ENCODE measurements at regions not wholly inside any gene's neighbourhood (a gene's known extent, or its start where the extent isn't known, plus 50 kb on each side); places are given as distances from the start of the nearest gene placed in this dataset.

DNA sequence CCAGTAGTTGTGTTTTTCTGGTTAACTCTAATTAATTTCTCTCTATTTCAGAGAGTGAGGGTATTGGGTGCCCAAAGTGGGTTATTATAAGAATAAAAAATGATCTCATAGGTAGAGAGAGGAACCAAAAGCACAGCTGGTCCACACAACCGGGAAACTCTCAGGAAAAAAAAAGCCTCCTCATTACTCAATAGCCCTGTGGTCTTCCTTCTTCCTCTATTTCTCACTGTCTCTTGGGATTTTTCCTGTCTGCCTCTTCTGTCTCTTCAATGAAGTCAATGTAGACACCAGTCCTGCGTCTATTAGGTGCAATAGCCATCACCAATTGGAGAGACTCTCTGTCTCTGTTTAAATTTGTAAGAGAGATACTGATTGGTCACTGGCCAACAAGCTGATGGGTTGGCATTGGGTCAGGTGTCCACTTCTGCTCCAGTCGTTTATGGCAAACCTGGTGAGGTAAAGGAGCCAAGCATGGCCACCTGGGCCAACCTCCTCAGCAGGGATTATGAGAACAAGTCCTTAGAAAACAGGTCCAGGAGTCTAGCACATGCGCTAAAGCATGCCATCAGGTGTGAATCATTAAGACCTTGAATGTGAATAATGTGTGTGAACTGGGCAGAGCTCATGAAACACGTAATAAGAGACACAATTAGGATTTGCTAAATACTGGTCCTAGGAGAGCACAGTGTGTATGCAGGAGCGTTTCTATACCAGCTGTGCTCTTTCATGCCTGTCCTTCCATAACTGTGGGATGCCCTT is 443.0 kb upstream of the RUNX1 start:
- Histone ChIP-seq H3K4me1 (ENCODE audit: control insufficient read depth in 1 of 2, insufficient read depth in 2 of 2, low read length in 2 of 2) (no peaks in the 10 kb centered on the region), H3K9ac (ENCODE audit: low read depth in 1 of 2, low read length in 2 of 2) (no peak overlapping the region), H3K4me3 (ENCODE audit: low read depth in 1 of 2, low read length in 2 of 2) (no peak overlapping the region), H3K36me3 (ENCODE audit: control insufficient read depth in 1 of 2, insufficient read depth in 2 of 2, low read length in 2 of 2) (no peaks in the 10 kb centered on the region), H3K27ac (ENCODE audit: low read depth, low read length) (no peak overlapping the region), H3K27me3 (ENCODE audit: control insufficient read depth in 1 of 2, insufficient read depth in 2 of 2, low read length in 2 of 2) (no peaks in the 10 kb centered on the region), H3K9me3 (ENCODE audit: control insufficient read depth in 1 of 2, low read length in 2 of 2) (no peaks in the 10 kb centered on the region)

- no peaks in the 10 kb centered on the region for H3K36me3 ChIP-seq (ENCODE audit: control insufficient read depth in 1 of 2, insufficient read depth in 2 of 2, low read length in 2 of 2)
- H3K9me3 ChIP-seq (ENCODE audit: control insufficient read depth in 1 of 2, low read length in 2 of 2), result no peaks in the 10 kb centered on the region
- no peaks in the 10 kb centered on the region for H3K4me1 ChIP-seq (ENCODE audit: control insufficient read depth in 1 of 2, insufficient read depth in 2 of 2, low read length in 2 of 2)
- H3K4me3 ChIP-seq (ENCODE audit: low read depth in 1 of 2, low read length in 2 of 2), result no peak overlapping the region
- no peak overlapping the region for H3K27ac ChIP-seq (ENCODE audit: low read depth, low read length)
- H3K9ac ChIP-seq (ENCODE audit: low read depth in 1 of 2, low read length in 2 of 2), result no peak overlapping the region
- H3K27me3 ChIP-seq (ENCODE audit: control insufficient read depth in 1 of 2, insufficient read depth in 2 of 2, low read length in 2 of 2), result no peaks in the 10 kb centered on the region
These were observed 442.0 kb upstream of the RUNX1 start for GRCh38 chr21:35491114-35491513.

DNA sequence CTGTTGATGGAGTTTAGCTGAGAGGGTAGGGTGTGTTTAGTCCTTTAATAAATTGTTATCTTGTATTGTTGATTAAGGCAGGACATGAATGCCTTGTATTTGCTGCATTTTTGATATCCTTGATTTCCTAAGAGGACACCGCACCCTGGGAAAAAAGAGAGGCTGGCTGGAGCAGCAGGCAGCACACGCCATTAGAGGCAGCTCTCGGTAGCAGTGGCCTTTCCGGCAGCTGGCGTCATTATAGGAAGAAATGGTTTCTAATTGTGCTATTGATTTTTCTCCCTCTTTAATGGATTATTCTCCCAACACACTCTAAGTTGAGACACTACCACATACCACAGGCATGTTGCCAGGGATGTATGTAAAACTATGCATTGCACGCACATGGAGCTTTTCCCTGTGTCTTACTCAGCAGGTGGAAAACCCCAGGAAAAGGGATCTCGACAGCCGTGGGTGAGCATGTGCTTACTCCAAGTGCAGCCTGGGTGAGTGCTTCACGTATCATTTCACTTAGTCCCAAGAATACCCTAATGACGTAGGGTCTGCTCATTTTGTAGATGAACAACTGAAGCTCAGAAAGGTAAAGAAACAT is 440.4 kb upstream of the RUNX1 start:
- Histone ChIP-seq H3K27ac (ENCODE audit: low read depth, low read length) (no peak overlapping the region), H3K4me1 (ENCODE audit: control insufficient read depth in 1 of 2, insufficient read depth in 2 of 2, low read length in 2 of 2) (no peaks in the 10 kb centered on the region), H3K36me3 (ENCODE audit: control insufficient read depth in 1 of 2, insufficient read depth in 2 of 2, low read length in 2 of 2) (no peaks in the 10 kb centered on the region), H3K9me3 (ENCODE audit: control insufficient read depth in 1 of 2, low read length in 2 of 2) (no peaks in the 10 kb centered on the region), H3K9ac (ENCODE audit: low read depth in 1 of 2, low read length in 2 of 2) (no peak overlapping the region), H3K27me3 (ENCODE audit: control insufficient read depth in 1 of 2, insufficient read depth in 2 of 2, low read length in 2 of 2) (no peaks in the 10 kb centered on the region), H3K4me3 (ENCODE audit: low read depth in 1 of 2, low read length in 2 of 2) (no peak overlapping the region)

DNA sequence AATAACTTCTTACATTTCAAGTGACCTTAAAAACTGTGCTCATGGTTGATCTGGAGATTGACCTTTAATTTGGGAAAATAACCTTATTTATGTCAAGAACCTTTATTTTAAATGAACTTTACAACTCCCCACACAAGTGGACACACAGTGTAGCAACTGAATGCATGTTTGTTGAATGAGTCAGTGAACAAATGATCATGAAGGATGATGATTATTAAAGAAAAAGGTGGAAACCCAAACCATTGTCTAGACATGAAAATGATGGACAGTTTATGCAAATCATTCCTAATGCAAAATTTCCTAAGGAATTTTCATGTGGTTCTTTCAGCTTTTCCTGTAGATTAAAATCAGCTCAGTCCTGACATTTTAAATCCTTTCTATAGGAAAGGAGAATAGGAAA is 439.8 kb upstream of the RUNX1 start:
- H3K9ac ChIP-seq (ENCODE audit: low read depth in 1 of 2, low read length in 2 of 2), result no peak overlapping the region
- no peak overlapping the region for H3K4me3 ChIP-seq (ENCODE audit: low read depth in 1 of 2, low read length in 2 of 2)
- no peaks in the 10 kb centered on the region for H3K36me3 ChIP-seq (ENCODE audit: control insufficient read depth in 1 of 2, insufficient read depth in 2 of 2, low read length in 2 of 2)
- no peaks in the 10 kb centered on the region for H3K27me3 ChIP-seq (ENCODE audit: control insufficient read depth in 1 of 2, insufficient read depth in 2 of 2, low read length in 2 of 2)
- no peak overlapping the region for H3K27ac ChIP-seq (ENCODE audit: low read depth, low read length)
- no peaks in the 10 kb centered on the region for H3K9me3 ChIP-seq (ENCODE audit: control insufficient read depth in 1 of 2, low read length in 2 of 2)
- H3K4me1 ChIP-seq (ENCODE audit: control insufficient read depth in 1 of 2, insufficient read depth in 2 of 2, low read length in 2 of 2), result no peaks in the 10 kb centered on the region

- Histone ChIP-seq H3K4me1 (ENCODE audit: control insufficient read depth in 1 of 2, insufficient read depth in 2 of 2, low read length in 2 of 2) (no peaks in the 10 kb centered on the region), H3K27me3 (ENCODE audit: control insufficient read depth in 1 of 2, insufficient read depth in 2 of 2, low read length in 2 of 2) (no peaks in the 10 kb centered on the region), H3K9ac (ENCODE audit: low read depth in 1 of 2, low read length in 2 of 2) (no peak overlapping the region), H3K4me3 (ENCODE audit: low read depth in 1 of 2, low read length in 2 of 2) (no peak overlapping the region), H3K9me3 (ENCODE audit: control insufficient read depth in 1 of 2, low read length in 2 of 2) (no peaks in the 10 kb centered on the region), H3K27ac (ENCODE audit: low read depth, low read length) (no peak overlapping the region), H3K36me3 (ENCODE audit: control insufficient read depth in 1 of 2, insufficient read depth in 2 of 2, low read length in 2 of 2) (no peaks in the 10 kb centered on the region)
These were observed 436.3 kb upstream of the RUNX1 start for GRCh38 chr21:35485364-35485763.

DNA sequence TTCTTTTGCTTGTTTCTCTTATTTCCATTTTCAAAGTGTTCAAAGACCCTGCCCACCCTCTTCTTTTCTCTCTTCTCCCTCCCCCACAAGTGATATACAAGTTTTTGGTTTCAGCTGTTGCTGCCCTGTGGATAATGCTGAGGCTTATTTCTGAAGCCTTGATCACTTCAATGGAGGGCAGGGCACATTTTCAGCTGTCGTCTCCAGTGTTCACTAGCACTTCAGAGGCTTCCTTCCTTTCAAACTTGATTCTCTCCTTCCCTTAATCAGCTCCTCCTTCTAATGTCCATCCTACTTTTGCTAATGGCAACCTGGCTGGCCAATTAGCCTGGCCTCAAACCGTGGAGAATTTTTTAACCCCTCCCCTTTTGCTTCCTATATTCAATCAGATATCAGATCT is 435.7 kb upstream of the RUNX1 start:
- H3K9me3 ChIP-seq (ENCODE audit: control insufficient read depth in 1 of 2, low read length in 2 of 2), result no peaks in the 10 kb centered on the region
- no peak overlapping the region for H3K4me3 ChIP-seq (ENCODE audit: low read depth in 1 of 2, low read length in 2 of 2)
- no peaks in the 10 kb centered on the region for H3K36me3 ChIP-seq (ENCODE audit: control insufficient read depth in 1 of 2, insufficient read depth in 2 of 2, low read length in 2 of 2)
- H3K9ac ChIP-seq (ENCODE audit: low read depth in 1 of 2, low read length in 2 of 2), result no peak overlapping the region
- no peaks in the 10 kb centered on the region for H3K4me1 ChIP-seq (ENCODE audit: control insufficient read depth in 1 of 2, insufficient read depth in 2 of 2, low read length in 2 of 2)
- H3K27ac ChIP-seq (ENCODE audit: low read depth, low read length), result no peak overlapping the region
- no peaks in the 10 kb centered on the region for H3K27me3 ChIP-seq (ENCODE audit: control insufficient read depth in 1 of 2, insufficient read depth in 2 of 2, low read length in 2 of 2)

DNA sequence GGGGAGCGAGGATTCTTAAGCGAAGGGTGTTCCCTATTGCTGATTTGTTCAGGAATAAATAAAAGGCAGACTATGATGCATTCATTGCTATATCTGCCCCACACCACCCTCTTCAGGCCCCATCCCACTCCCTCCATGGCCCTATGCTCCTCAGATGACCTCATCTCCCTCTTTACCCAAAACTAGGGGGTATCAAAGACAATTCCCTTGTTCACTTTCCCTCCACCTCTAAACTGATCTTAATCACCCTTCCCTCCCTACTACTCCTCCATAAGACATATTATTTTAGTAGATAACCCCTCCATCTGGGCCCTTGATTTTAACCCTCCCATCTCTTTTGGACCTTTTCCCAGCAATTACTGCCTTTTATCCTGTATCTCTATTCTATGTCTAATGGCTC is 434.9 kb upstream of the RUNX1 start:
- Histone ChIP-seq H3K4me3 (ENCODE audit: low read depth in 1 of 2, low read length in 2 of 2) (no peak overlapping the region), H3K9me3 (ENCODE audit: control insufficient read depth in 1 of 2, low read length in 2 of 2) (no peaks in the 10 kb centered on the region), H3K9ac (ENCODE audit: low read depth in 1 of 2, low read length in 2 of 2) (no peak overlapping the region), H3K36me3 (ENCODE audit: control insufficient read depth in 1 of 2, insufficient read depth in 2 of 2, low read length in 2 of 2) (no peaks in the 10 kb centered on the region), H3K4me1 (ENCODE audit: control insufficient read depth in 1 of 2, insufficient read depth in 2 of 2, low read length in 2 of 2) (no peaks in the 10 kb centered on the region), H3K27ac (ENCODE audit: low read depth, low read length) (no peak overlapping the region), H3K27me3 (ENCODE audit: control insufficient read depth in 1 of 2, insufficient read depth in 2 of 2, low read length in 2 of 2) (no peaks in the 10 kb centered on the region)

GRCh38 chr21:35482933-35483662 is 434.0 kb upstream of the RUNX1 start:
- Histone ChIP-seq H3K4me1 (ENCODE audit: control insufficient read depth in 1 of 2, insufficient read depth in 2 of 2, low read length in 2 of 2) (no peaks in the 10 kb centered on the region), H3K4me3 (ENCODE audit: low read depth in 1 of 2, low read length in 2 of 2) (no peak overlapping the region), H3K27me3 (ENCODE audit: control insufficient read depth in 1 of 2, insufficient read depth in 2 of 2, low read length in 2 of 2) (no peaks in the 10 kb centered on the region), H3K9me3 (ENCODE audit: control insufficient read depth in 1 of 2, low read length in 2 of 2) (no peaks in the 10 kb centered on the region), H3K36me3 (ENCODE audit: control insufficient read depth in 1 of 2, insufficient read depth in 2 of 2, low read length in 2 of 2) (no peaks in the 10 kb centered on the region), H3K9ac (ENCODE audit: low read depth in 1 of 2, low read length in 2 of 2) (no peak overlapping the region), H3K27ac (ENCODE audit: low read depth, low read length) (no peak overlapping the region)

DNA sequence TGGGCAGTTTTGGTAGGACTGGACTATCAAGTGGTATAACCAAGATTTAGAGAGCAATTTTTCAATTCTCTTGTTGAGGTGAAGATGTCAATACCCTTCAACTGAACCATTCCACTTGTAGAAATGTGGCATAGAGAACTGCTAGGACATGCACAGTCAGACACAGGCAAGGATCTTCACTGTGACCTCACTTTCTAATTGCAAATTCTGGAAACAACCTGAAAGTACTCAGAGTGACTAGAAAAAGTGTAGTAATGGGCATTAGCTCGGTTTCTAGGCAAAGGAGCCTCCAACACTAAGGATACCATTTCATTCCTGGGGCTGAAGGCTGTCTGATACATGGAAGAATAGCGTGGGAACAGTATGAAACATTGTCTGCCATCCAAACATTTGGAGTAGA is 433.0 kb upstream of the RUNX1 start:
- Histone ChIP-seq H3K9ac (ENCODE audit: low read depth in 1 of 2, low read length in 2 of 2) (no peak overlapping the region), H3K4me1 (ENCODE audit: control insufficient read depth in 1 of 2, insufficient read depth in 2 of 2, low read length in 2 of 2) (no peaks in the 10 kb centered on the region), H3K27ac (ENCODE audit: low read depth, low read length) (no peak overlapping the region), H3K36me3 (ENCODE audit: control insufficient read depth in 1 of 2, insufficient read depth in 2 of 2, low read length in 2 of 2) (no peaks in the 10 kb centered on the region), H3K27me3 (ENCODE audit: control insufficient read depth in 1 of 2, insufficient read depth in 2 of 2, low read length in 2 of 2) (no peaks in the 10 kb centered on the region), H3K4me3 (ENCODE audit: low read depth in 1 of 2, low read length in 2 of 2) (no peak overlapping the region), H3K9me3 (ENCODE audit: control insufficient read depth in 1 of 2, low read length in 2 of 2) (no peaks in the 10 kb centered on the region)

- no peaks in the 10 kb centered on the region for H3K9me3 ChIP-seq (ENCODE audit: control insufficient read depth in 1 of 2, low read length in 2 of 2)
- no peak overlapping the region for H3K4me3 ChIP-seq (ENCODE audit: low read depth in 1 of 2, low read length in 2 of 2)
- H3K27me3 ChIP-seq (ENCODE audit: control insufficient read depth in 1 of 2, insufficient read depth in 2 of 2, low read length in 2 of 2), result no peaks in the 10 kb centered on the region
- no peak overlapping the region for H3K27ac ChIP-seq (ENCODE audit: low read depth, low read length)
- H3K4me1 ChIP-seq (ENCODE audit: control insufficient read depth in 1 of 2, insufficient read depth in 2 of 2, low read length in 2 of 2), result peaks cover 0 to 5% of the 10 kb centered on the region in 2 donors
- H3K9ac ChIP-seq (ENCODE audit: low read depth in 1 of 2, low read length in 2 of 2), result no peak overlapping the region
- no peaks in the 10 kb centered on the region for H3K36me3 ChIP-seq (ENCODE audit: control insufficient read depth in 1 of 2, insufficient read depth in 2 of 2, low read length in 2 of 2)
These were observed 431.9 kb upstream of the RUNX1 start for GRCh38 chr21:35481005-35481404.
